SK-N-MC (cell line): ENCODE measurements at regions not wholly inside any gene's neighbourhood (a gene's known extent, or its start where the extent isn't known, plus 50 kb on each side); places are given as distances from the start of the nearest gene placed in this dataset.

Experiments used
- EZH2 ChIP-seq: fragments of 200-600 bp; sonication (generic); IDR thresholded peaks from one replicate; pipeline ENCODE4 v1.6.1; 2017; ENCODE audit warnings: antibody characterized with exemption
- POLR2AphosphoS5 ChIP-seq: IDR thresholded peaks from 2 replicates; pipeline ENCODE4 v1.6.1; 2012; ENCODE audit warnings: mild to moderate bottlenecking, low read depth, low read length, borderline replicate concordance

DNA sequence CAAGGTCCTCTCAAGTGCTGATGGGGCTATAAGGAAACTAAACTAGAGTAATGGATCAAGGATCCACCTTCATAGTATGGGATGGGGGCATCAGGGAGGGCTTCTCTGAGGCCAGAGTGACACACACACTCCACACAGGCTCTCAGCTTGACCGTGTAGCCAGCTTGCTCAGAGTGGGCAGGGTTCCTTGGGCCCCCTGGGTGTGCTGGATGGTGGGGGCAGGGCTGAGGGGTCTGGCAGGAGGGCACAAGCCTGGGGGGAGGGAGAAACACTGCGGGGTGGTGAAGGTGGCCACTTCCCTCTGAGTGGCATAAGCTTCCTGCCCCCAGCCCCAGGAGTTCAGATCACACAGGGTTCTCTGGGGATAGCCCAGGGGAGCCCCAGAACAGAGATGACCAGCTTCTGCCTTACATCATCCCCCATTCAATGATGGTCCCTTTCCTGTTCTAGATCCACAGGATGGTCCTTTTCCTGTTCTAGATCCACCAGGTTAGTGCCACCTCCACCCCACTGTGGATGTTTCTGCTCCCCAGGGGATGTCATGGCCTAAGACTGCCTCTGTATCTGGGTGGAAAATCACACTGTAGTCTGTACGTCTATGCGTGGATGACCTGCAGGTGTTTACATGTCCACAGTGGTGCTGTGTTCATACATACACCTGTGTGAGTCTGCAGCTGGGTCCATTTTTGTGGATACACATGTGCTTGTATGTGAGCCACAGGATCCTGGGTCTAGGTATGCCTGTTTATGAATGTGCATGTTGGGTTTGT is 525.0 kb downstream of the PTPRU start:
- TF ChIP-seq POLR2AphosphoS5 (no peak), EZH2 (no peak)
